ENCODE measurements at regions not wholly inside any gene's neighbourhood (a gene's known extent, or its start where the extent isn't known, plus 50 kb on each side); places are given as distances from the start of the nearest gene placed in this dataset.

GRCh38 chr12:28611115-28611435 is 420.8 kb downstream of the CCDC91 start:
- TF ChIP-seq, protein P1, sequence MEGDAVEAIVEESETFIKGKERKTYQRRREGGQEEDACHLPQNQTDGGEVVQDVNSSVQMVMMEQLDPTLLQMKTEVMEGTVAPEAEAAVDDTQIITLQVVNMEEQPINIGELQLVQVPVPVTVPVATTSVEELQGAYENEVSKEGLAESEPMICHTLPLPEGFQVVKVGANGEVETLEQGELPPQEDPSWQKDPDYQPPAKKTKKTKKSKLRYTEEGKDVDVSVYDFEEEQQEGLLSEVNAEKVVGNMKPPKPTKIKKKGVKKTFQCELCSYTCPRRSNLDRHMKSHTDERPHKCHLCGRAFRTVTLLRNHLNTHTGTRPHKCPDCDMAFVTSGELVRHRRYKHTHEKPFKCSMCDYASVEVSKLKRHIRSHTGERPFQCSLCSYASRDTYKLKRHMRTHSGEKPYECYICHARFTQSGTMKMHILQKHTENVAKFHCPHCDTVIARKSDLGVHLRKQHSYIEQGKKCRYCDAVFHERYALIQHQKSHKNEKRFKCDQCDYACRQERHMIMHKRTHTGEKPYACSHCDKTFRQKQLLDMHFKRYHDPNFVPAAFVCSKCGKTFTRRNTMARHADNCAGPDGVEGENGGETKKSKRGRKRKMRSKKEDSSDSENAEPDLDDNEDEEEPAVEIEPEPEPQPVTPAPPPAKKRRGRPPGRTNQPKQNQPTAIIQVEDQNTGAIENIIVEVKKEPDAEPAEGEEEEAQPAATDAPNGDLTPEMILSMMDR (IDR thresholded peaks at IDR 0.05; ENCODE audit: insufficient read depth, missing control alignments) = no peak
- DNase-seq (ENCODE audit: insufficient read length, low spot score) = no peak
- no peak for FAIRE-seq

DNA sequence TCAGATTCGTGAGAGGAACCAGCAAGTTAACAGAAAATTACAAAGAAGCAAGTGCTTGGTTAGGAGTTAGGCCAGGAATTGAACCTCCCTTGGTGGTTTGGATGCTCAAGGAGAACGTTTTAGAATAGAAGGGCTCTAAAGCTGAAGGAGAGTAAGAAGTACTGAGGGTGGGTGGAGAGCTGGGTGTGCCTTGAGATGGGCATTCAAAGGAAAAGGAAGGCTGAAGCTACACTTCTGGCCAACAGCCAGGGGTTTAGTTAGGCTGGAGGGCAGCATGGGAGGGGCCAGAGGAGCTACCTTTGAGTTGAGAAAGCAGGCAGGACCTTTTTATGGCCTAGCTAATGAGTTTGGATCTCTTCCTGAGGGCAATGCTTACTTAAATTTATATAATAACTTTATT is 421.2 kb downstream of the CCDC91 start:
- DNase-seq (ENCODE audit: insufficient read length, low spot score) = no peak
- no peak for FAIRE-seq

GRCh38 chr12:28618171-28618570 is 427.9 kb downstream of the CCDC91 start:
- no peak for DNase-seq (ENCODE audit: insufficient read length, low spot score)
- TF ChIP-seq, protein P1 (IDR thresholded peaks at IDR 0.05; ENCODE audit: insufficient read depth, missing control alignments) = no peak
- FAIRE-seq = no peak

More for the DNA sequence above, 421.2 kb downstream of the CCDC91 start:
- TF ChIP-seq, protein P1 (IDR thresholded peaks at IDR 0.05; ENCODE audit: insufficient read depth, missing control alignments) = no peak

DNA sequence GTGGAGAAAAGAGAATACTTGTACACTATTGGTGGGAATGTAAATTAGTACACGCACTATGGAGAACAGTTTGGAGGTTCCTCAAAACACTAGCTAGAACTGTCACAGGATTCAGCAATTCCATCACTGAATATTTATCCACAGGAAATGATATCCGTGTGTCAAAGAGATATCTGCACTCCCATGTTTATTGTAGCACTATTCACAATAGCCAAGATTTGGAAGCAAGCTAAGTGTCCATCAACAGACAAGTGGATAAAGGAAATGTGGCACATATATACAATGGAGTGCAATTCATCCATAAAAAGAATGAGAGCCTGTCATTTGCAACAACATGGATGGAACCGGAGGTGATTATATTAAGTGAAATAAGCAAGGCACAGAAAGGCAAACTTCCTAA is 428.5 kb downstream of the CCDC91 start:
- no peak for FAIRE-seq
- no peak for DNase-seq (ENCODE audit: insufficient read length, low spot score)
- TF ChIP-seq, protein P1 (IDR thresholded peaks at IDR 0.05; ENCODE audit: insufficient read depth, missing control alignments) = no peak

DNA sequence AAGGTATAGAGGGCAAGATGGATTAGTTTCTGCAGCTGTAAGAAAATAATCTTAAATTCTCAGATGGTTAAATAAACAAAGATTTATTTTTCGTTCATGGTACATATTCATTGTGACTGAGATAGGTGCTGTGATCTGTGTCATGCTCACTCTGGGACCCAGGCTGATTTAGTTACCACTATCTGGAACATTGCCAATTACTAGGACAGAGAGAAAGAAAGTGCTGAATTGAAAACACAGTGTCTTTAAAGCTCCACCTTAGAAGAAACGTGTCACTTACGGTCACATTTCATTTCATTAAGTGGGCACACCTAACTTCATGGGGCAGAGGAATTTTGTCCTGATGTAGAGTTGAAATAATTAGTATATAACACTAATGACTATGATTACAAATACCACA is 430.0 kb downstream of the CCDC91 start:
- DNase-seq (ENCODE audit: insufficient read length, low spot score) (no peak), FAIRE-seq (no peak)
- TF ChIP-seq, protein P1 (IDR thresholded peaks at IDR 0.05; ENCODE audit: insufficient read depth, missing control alignments) = no peak

GRCh38 chr12:28622406-28622805 is 432.1 kb downstream of the CCDC91 start:
- FAIRE-seq = no peak

DNA sequence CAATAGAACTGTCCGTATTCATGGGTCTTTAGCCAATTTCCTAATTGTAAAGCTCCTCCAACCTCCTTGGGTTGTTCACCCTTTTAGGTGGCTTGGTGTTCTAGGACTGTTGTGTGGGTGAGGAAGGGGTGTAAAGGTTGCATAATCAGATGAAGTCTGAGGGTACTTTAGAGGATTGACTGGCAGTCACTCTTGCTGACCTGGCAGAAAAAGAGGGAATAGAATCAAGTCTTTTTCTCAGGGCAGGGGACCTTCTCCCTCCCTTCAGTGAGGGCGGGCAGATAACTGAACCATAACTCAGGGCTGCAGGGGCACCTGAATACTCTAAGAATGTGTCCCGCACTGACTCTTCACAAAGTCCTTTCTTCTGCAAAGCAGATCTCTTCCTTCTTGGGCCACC is 436.2 kb downstream of the CCDC91 start:
- no peak for FAIRE-seq

More at GRCh38 chr12:28622406-28622805, 432.1 kb downstream of the CCDC91 start:
- TF ChIP-seq, protein P1 (IDR thresholded peaks at IDR 0.05; ENCODE audit: insufficient read depth, missing control alignments) = no peak
- no peak for DNase-seq (ENCODE audit: insufficient read length, low spot score)

More for the DNA sequence above, 436.2 kb downstream of the CCDC91 start:
- no peak for DNase-seq (ENCODE audit: insufficient read length, low spot score)
- TF ChIP-seq, protein P1 (IDR thresholded peaks at IDR 0.05; ENCODE audit: insufficient read depth, missing control alignments) = no peak
